ENCODE measurements at regions not wholly inside any gene's neighbourhood (a gene's known extent, or its start where the extent isn't known, plus 50 kb on each side); places are given as distances from the start of the nearest gene placed in this dataset.

GRCh38 chr12:115155665-115156645 is 472.0 kb upstream of the TBX3 start:
- no peaks in the 10 kb centered on the region for H3K79me2 ChIP-seq
- no peak overlapping the region for H3K4me2 ChIP-seq
- no peaks in the 10 kb centered on the region for H3K36me3 ChIP-seq (replicated peaks; ENCODE audit: insufficient read depth, low read depth)
- H3K9me2 ChIP-seq (replicated peaks; ENCODE audit: insufficient read depth), result no peaks in the 10 kb centered on the region
- no peak for TF ChIP-seq EZH2phosphoT487 (IDR thresholded peaks at IDR 0.05; ENCODE audit: low read depth, severe bottlenecking, unreplicated experiment)
- H3K4me3 ChIP-seq, result no peak overlapping the region
- no peaks in the 10 kb centered on the region for H3K4me1 ChIP-seq (ENCODE audit: insufficient read depth)
- DNase-seq (ENCODE audit: low spot score), result no peak
- WGBS (ENCODE audit: low lambda C conversion rate, missing lambda C conversion rate), result 85% methylated on average over 7 of the region's 7 CpGs
- H2AFZ ChIP-seq, result no peak overlapping the region
- H3K27me3 ChIP-seq, result no peaks in the 10 kb centered on the region
- no peaks in the 10 kb centered on the region for H4K20me1 ChIP-seq (ENCODE audit: insufficient read depth, poor library complexity, severe bottlenecking)
- H3K9me3 ChIP-seq (ENCODE audit: low read depth), result no peaks in the 10 kb centered on the region
- no peak overlapping the region for H3K27ac ChIP-seq

- TF ChIP-seq EZH2phosphoT487 (IDR thresholded peaks at IDR 0.05; ENCODE audit: low read depth, severe bottlenecking, unreplicated experiment) (no peak), EZH2 (IDR thresholded peaks at IDR 0.05; ENCODE audit: borderline replicate concordance) (no peak), CTCF (IDR thresholded peaks at IDR 0.05; ENCODE audit: poor library complexity) (no peak)
- WGBS (ENCODE audit: low lambda C conversion rate, missing lambda C conversion rate), result 77% methylated on average over 7 of the region's 7 CpGs
- Histone ChIP-seq H3K9me2 (replicated peaks; ENCODE audit: insufficient read depth) (no peaks in the 10 kb centered on the region), H3K27ac (no peak overlapping the region), H3K36me3 (replicated peaks; ENCODE audit: insufficient read depth, low read depth) (no peaks in the 10 kb centered on the region), H3K9me3 (ENCODE audit: low read depth) (no peaks in the 10 kb centered on the region), H2AFZ (no peak overlapping the region), H3K4me2 (no peak overlapping the region), H3K79me2 (no peaks in the 10 kb centered on the region), H3K4me3 (no peak overlapping the region), H3K4me1 (ENCODE audit: insufficient read depth) (peaks cover 3% of the 10 kb centered on the region), H4K20me1 (ENCODE audit: insufficient read depth, poor library complexity, severe bottlenecking) (no peaks in the 10 kb centered on the region), H3K27me3 (no peaks in the 10 kb centered on the region)
- DNase-seq (ENCODE audit: low spot score), result no peak
These were observed 465.9 kb upstream of the TBX3 start for GRCh38 chr12:115149685-115150378.

- Histone ChIP-seq H3K4me1 (ENCODE audit: insufficient read depth) (peaks cover 3% of the 10 kb centered on the region), H4K20me1 (ENCODE audit: insufficient read depth, poor library complexity, severe bottlenecking) (no peaks in the 10 kb centered on the region), H3K4me3 (no peak overlapping the region), H3K36me3 (replicated peaks; ENCODE audit: insufficient read depth, low read depth) (no peaks in the 10 kb centered on the region), H3K9me3 (ENCODE audit: low read depth) (no peaks in the 10 kb centered on the region), H3K79me2 (no peaks in the 10 kb centered on the region), H2AFZ (no peak overlapping the region), H3K9me2 (replicated peaks; ENCODE audit: insufficient read depth) (no peaks in the 10 kb centered on the region), H3K4me2 (no peak overlapping the region), H3K27me3 (no peaks in the 10 kb centered on the region), H3K27ac (no peak overlapping the region)
- TF ChIP-seq EZH2phosphoT487 (IDR thresholded peaks at IDR 0.05; ENCODE audit: low read depth, severe bottlenecking, unreplicated experiment) (no peak), EZH2 (IDR thresholded peaks at IDR 0.05; ENCODE audit: borderline replicate concordance) (no peak), CTCF (IDR thresholded peaks at IDR 0.05; ENCODE audit: poor library complexity) (no peak)
- DNase-seq (ENCODE audit: low spot score), result no peak
- 95% methylated on average over 2 of the region's 2 CpGs for WGBS (ENCODE audit: low lambda C conversion rate, missing lambda C conversion rate)
These were observed 465.3 kb upstream of the TBX3 start for GRCh38 chr12:115149279-115149678.

GRCh38 chr12:115147916-115148315 is 463.9 kb upstream of the TBX3 start:
- TF ChIP-seq EZH2phosphoT487 (IDR thresholded peaks at IDR 0.05; ENCODE audit: low read depth, severe bottlenecking, unreplicated experiment) (no peak), CTCF (IDR thresholded peaks at IDR 0.05; ENCODE audit: poor library complexity) (no peak), EZH2 (IDR thresholded peaks at IDR 0.05; ENCODE audit: borderline replicate concordance) (no peak)
- H3K9me2 ChIP-seq (replicated peaks; ENCODE audit: insufficient read depth), result no peaks in the 10 kb centered on the region
- 94% methylated on average over 2 of the region's 2 CpGs for WGBS (ENCODE audit: low lambda C conversion rate, missing lambda C conversion rate)
- no peak for DNase-seq (ENCODE audit: low spot score)
- no peaks in the 10 kb centered on the region for H4K20me1 ChIP-seq (ENCODE audit: insufficient read depth, poor library complexity, severe bottlenecking)
- no peak overlapping the region for H3K4me3 ChIP-seq
- peaks cover 3% of the 10 kb centered on the region for H3K4me1 ChIP-seq (ENCODE audit: insufficient read depth)
- H3K79me2 ChIP-seq, result no peaks in the 10 kb centered on the region
- no peak overlapping the region for H3K4me2 ChIP-seq
- no peaks in the 10 kb centered on the region for H3K36me3 ChIP-seq (replicated peaks; ENCODE audit: insufficient read depth, low read depth)
- no peaks in the 10 kb centered on the region for H3K9me3 ChIP-seq (ENCODE audit: low read depth)
- H2AFZ ChIP-seq, result no peak overlapping the region
- no peaks in the 10 kb centered on the region for H3K27me3 ChIP-seq
- no peak overlapping the region for H3K27ac ChIP-seq

Data from hepatocyte (in vitro differentiated cells).